GM10248 (cell line): ENCODE measurements at regions not wholly inside any gene's neighbourhood (a gene's known extent, or its start where the extent isn't known, plus 50 kb on each side); places are given as distances from the start of the nearest gene placed in this dataset.

Experiments
- CTCF ChIA-PET: fragments of 300-600 bp; sonication (Branson Sonifier 250); formaldehyde crosslinking; extraction: SDS; loops from one replicate; lab custom pipeline; 2021; ENCODE audit warnings: antibody characterized with exemption; lab: Yijun Ruan, JAX
- POLR2A ChIA-PET: fragments of 350-650 bp; sonication (Branson Sonifier 250); formaldehyde crosslinking; extraction: SDS; loops from one replicate; lab custom pipeline; 2020; ENCODE audit warnings: antibody characterized with exemption; lab: Yijun Ruan, JAX
- DNase-seq: peaks from one replicate; pipeline ENCODE4 v3.0.0; 2012; ENCODE audit errors: extremely low spot score
- TF ChIP-seq, protein P1 (sequence below): IDR thresholded peaks from 2 replicates; pipeline ENCODE4 v1.5.1; 2012; ENCODE audit warnings: mild to moderate bottlenecking, low read depth; ENCODE audit errors: extremely low read depth, missing control alignments, control extremely low read depth

DNA sequence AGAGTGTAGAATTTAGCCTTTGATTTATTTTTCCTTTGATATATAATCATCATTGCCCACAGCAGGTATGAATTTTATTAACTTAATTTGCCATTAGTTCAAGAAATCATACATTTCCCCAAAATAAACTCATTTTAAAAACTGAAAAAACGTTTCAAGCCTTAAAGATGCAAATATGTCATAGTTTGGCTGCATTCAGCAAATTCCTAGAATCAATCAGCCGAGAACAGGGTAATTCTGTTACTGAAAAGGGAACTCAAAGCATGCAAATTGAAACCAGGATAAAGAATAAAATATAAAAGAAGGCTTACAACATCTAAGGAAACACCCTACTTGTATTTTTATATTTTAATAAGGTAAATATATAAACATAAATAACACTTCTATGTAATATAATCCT lies 233.8 kb upstream of the PRKCQ start:
- DNase-seq: no peak
- CTCF ChIA-PET: no interaction called here
- POLR2A ChIA-PET: no interaction called here
- TF ChIP-seq, protein P1, sequence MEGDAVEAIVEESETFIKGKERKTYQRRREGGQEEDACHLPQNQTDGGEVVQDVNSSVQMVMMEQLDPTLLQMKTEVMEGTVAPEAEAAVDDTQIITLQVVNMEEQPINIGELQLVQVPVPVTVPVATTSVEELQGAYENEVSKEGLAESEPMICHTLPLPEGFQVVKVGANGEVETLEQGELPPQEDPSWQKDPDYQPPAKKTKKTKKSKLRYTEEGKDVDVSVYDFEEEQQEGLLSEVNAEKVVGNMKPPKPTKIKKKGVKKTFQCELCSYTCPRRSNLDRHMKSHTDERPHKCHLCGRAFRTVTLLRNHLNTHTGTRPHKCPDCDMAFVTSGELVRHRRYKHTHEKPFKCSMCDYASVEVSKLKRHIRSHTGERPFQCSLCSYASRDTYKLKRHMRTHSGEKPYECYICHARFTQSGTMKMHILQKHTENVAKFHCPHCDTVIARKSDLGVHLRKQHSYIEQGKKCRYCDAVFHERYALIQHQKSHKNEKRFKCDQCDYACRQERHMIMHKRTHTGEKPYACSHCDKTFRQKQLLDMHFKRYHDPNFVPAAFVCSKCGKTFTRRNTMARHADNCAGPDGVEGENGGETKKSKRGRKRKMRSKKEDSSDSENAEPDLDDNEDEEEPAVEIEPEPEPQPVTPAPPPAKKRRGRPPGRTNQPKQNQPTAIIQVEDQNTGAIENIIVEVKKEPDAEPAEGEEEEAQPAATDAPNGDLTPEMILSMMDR: no peak

DNA sequence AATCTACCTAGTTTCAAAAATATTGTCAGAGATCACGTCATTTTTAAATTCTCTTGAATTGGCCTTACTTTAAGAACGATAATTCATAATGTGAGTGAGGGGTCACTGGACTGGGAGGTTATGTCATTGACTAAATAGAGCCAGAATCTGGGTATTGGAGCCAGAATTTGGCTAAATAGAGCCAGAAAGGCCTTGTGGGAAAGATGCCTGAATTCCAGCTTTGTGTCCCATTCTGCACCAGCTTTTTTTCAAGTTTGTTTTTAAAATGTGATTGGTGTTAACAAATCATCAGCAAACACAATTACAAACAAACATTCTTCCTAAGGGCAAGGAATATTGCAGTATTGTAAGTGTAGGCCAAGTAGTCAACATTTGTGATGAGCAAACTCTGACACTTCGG lies 233.2 kb upstream of the PRKCQ start:
- DNase-seq: no peak
- TF ChIP-seq, protein P1: no peak
- CTCF ChIA-PET: no interaction called here
- POLR2A ChIA-PET: no interaction called here

DNA sequence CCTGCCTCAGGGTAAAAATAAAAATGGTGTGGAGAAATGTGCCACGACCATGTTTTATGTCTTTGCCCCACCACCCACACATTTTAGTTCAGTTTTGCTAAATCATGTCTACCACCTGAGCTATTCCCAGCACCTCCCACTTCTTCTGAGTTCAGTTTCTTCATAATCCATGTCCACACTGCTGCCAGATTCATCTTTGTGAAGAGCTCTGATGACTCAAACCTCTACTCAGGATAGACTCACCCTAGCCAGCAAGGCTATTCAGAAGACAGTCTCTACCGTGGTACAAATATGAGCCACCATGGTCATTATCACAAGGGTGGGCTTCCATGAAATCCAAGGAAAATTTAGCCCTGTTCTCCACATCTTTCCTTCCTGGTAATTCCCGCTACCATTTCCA lies 231.1 kb upstream of the PRKCQ start:
- ChIA-PET CTCF (no interaction called here), POLR2A (no interaction called here)
- TF ChIP-seq, protein P1: no peak

DNA sequence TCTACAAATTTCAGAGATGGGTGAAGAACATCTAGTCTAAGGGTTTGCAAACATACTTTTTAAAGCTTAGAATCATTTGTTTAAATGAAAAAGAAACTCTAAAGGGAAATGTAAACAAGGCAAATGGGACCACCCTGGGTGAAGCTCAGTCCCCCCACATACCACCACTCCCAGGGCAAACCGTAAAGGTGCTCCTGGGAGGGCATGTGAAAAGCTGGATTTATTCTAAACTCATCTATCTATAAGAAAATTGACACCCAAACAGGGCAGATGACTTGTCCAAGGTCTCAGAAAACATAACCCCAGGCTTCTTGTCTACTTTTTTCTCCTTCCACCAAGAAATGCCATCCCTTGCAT lies 223.3 kb upstream of the PRKCQ start:
- DNase-seq: no peak
- ChIA-PET CTCF (no interaction called here), POLR2A (no interaction called here)
- TF ChIP-seq, protein P1: no peak

More for the DNA sequence above, 231.1 kb upstream of the PRKCQ start:
- no peak for DNase-seq

DNA sequence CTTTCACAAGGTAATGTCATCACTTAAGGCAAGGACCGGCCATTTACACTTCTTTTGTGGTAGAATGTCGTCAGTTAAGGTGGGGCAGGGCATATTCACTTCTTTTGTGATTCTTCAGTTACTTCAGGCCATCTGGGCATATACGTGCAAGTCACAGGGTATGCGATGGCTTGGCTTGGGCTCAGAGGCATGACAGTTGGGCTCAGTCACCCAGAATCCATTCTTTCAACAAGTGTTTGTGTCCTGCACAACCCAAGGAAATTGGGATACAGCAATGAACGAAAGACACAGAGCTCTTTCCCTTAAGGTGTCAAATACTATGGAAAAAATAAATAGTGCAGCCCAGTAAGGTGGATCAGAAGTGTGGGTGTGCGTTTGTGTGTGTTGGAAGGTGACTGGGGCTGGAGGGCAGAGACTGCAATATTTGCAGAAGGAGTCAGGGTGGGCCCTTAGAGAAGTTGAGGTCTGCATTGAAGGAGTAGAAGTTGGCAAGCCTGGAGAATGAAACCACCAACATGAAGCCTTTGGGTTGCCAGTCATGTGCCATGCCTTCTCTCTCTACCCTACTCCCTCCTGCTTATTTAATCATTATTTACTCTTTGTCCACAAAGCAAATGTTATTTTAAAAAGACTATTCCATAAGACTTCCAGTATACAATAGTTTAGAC lies 222.8 kb upstream of the PRKCQ start:
- no peak for DNase-seq
- TF ChIP-seq, protein P1: no peak
- POLR2A ChIA-PET: no interaction called here
- CTCF ChIA-PET: no interaction called here

DNA sequence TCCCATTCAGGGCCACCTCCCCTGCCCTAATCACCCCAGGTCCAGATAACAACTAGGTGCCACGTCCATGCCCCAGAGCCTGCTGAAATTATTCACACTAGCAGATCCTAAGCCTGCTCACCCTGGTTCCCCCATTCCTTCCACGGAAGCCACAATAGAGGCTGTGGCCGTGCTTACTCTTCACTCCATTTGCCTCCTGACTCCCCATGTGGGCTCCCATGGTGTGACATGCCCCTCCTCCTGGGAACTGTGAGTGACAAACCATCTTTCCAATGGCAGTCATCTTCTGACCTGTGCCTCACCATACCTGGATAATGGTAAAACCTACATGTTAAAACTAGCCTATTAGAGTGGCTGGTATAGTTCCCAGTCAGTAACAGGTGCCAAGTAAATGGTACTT lies 216.2 kb upstream of the PRKCQ start:
- POLR2A ChIA-PET: no interaction called here
- no peak for DNase-seq
- TF ChIP-seq, protein P1: no peak
- CTCF ChIA-PET: no interaction called here
